Calu3 (cell line): ENCODE measurements at regions not wholly inside any gene's neighbourhood (a gene's known extent, or its start where the extent isn't known, plus 50 kb on each side); places are given as distances from the start of the nearest gene placed in this dataset.

Experiments used
- BruUV-seq: library from RNA; stranded (reverse); fragments of 400-500 nt; replicated peaks from 2 replicates; lab custom pipeline; 2021; lab: Mats Ljungman, UMichigan
- CTCF ChIA-PET: fragments of 300-600 bp; sonication (Branson Sonifier 250); formaldehyde crosslinking; loops from one replicate; lab custom pipeline; 2022; ENCODE audit warnings: antibody characterized with exemption; lab: Charles Lee
- DNase-seq: peaks from one replicate; pipeline ENCODE4 v3.0.0; 2022
- H3K27ac Mint-ChIP-seq: one replicate; pipeline ENCODE4 v1.8.0; 2022; ENCODE audit warnings: mixed read lengths; ENCODE audit not compliant: unreplicated experiment
- H3K27me3 Mint-ChIP-seq: one replicate; pipeline ENCODE4 v1.8.0; 2022; ENCODE audit warnings: mixed read lengths; ENCODE audit not compliant: unreplicated experiment
- H3K36me3 Mint-ChIP-seq: one replicate; pipeline ENCODE4 v1.8.0; 2022; ENCODE audit warnings: mild to moderate bottlenecking, moderate library complexity, mixed read lengths; ENCODE audit not compliant: insufficient read depth, unreplicated experiment
- H3K4me1 Mint-ChIP-seq: one replicate; pipeline ENCODE4 v1.8.0; 2022; ENCODE audit warnings: mild to moderate bottlenecking, low read depth, mixed read lengths; ENCODE audit not compliant: unreplicated experiment
- H3K4me3 Mint-ChIP-seq: one replicate; pipeline ENCODE4 v1.8.0; 2022; ENCODE audit warnings: mild to moderate bottlenecking, low read depth, moderate library complexity, mixed read lengths; ENCODE audit not compliant: unreplicated experiment
- H3K9me3 Mint-ChIP-seq: one replicate; pipeline ENCODE4 v1.8.0; 2022; ENCODE audit warnings: low read depth, mixed read lengths; ENCODE audit not compliant: unreplicated experiment
- CTCF ChIP-seq: fragments of 200-600 bp; IDR thresholded peaks from one replicate; pipeline ENCODE4 v1.8.0; 2022; ENCODE audit warnings: antibody characterized with exemption; ENCODE audit not compliant: unreplicated experiment
- intact Hi-C: fragments of 100-400 bp; cut with micrococcal nuclease; formaldehyde crosslinking; loops from one replicate; pipeline ENCODE4 v1.10.0; 2022; ENCODE audit not compliant: unreplicated experiment

DNA sequence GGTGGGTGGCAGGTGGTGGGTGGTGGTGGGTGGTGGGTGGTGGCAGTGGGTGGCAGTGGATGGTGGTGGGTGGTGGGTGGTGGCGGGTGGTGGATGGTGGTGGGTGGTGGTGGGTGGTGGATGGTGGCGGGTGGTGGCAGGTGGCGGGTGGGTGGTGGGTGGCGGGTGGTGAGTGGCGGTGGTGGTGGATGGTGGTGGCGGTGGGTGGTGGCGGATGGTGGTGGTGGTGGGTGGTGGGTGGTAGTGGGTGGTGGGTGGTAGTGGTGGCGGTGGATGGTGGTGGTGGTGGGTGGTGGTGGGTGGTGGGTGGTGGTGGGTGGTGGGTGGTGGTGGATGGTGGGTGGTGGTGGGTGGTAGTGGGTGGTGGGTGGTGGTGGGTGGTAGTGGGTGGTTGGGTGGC, 423.8 kb upstream of the PSMD7 start:
- H3K4me1 Mint-ChIP-seq, result no peaks in the 10 kb centered on the region
- H3K9me3 Mint-ChIP-seq, result no peaks in the 10 kb centered on the region
- peaks cover 67% of the 10 kb centered on the region for H3K27me3 Mint-ChIP-seq
- no peak overlapping the region for H3K4me3 Mint-ChIP-seq
- CTCF ChIA-PET, result no interaction called here
- DNase-seq, result no peak
- H3K27ac Mint-ChIP-seq, result no peak overlapping the region
- no peak for TF ChIP-seq CTCF
- BruUV-seq, result no TSS peak
- H3K36me3 Mint-ChIP-seq, result no peaks in the 10 kb centered on the region
- intact Hi-C loops, result loop anchor here (10.0 kb wide), 1 partner anchor 162 kb away; no protein-coding TSS in a partner anchor

- H3K4me1 Mint-ChIP-seq, result no peaks in the 10 kb centered on the region
- no peak for TF ChIP-seq CTCF
- no peak for DNase-seq
- intact Hi-C loops, result loop anchor here (10.0 kb wide), 1 partner anchor 164 kb away; no protein-coding TSS in a partner anchor
- BruUV-seq, result no TSS peak
- CTCF ChIA-PET, result no interaction called here
- H3K4me3 Mint-ChIP-seq, result no peak overlapping the region
- no peaks in the 10 kb centered on the region for H3K36me3 Mint-ChIP-seq
- H3K27me3 Mint-ChIP-seq, result peaks cover 70% of the 10 kb centered on the region
- H3K9me3 Mint-ChIP-seq, result no peaks in the 10 kb centered on the region
- no peak overlapping the region for H3K27ac Mint-ChIP-seq
These were observed 425.4 kb upstream of the PSMD7 start for GRCh38 chr16:73871088-73871733.

DNA sequence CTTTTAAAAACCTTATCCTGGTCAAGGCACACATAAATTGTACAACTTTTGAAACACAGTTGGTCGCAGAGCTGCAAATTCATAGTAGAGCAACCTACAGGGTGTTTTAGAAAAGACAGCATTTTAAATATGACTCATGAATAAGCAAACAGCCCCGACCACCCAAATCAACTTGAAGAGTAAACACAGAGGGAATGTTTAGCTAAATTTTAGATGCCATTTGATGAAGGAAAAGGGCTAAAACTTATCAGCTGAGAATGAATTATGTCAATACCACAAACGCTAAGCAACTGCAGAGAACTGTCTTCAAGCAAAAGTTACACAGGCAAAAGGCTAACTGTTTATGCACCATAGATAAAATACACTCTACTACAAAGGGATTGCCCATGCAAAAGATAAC, 427.5 kb upstream of the PSMD7 start:
- DNase-seq, result no peak
- no peaks in the 10 kb centered on the region for H3K4me1 Mint-ChIP-seq
- no peaks in the 10 kb centered on the region for H3K36me3 Mint-ChIP-seq
- intact Hi-C loops, result no loop called here
- H3K27me3 Mint-ChIP-seq, result peaks cover 76% of the 10 kb centered on the region
- no TSS peak for BruUV-seq
- no peak overlapping the region for H3K4me3 Mint-ChIP-seq
- H3K27ac Mint-ChIP-seq, result no peak overlapping the region
- no peaks in the 10 kb centered on the region for H3K9me3 Mint-ChIP-seq
- CTCF ChIA-PET, result interaction anchor here (1.3 kb wide), 1 partner anchor 239 kb away, joined by 3 read pairs; no protein-coding TSS in a partner anchor
- no peak for TF ChIP-seq CTCF

DNA sequence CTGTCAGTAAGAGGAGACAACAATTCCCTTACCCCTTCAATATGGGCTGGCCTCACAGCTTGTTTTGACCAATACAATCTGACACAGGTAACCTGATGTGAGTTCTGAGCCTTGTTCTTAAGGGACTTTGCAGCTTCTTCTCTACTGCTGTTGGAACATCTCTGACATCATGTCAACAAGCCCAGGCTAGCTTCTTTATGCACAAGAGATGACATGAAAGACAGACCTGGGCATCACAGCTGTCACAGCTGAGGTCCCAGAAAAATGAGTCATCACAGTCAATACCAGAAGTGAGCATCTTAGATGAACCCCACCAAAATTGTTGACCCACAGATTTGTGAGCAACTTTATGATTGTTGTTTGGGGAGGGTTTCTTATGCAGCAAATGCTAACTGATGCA, 431.7 kb upstream of the PSMD7 start:
- H3K36me3 Mint-ChIP-seq, result no peaks in the 10 kb centered on the region
- no peak overlapping the region for H3K4me3 Mint-ChIP-seq
- no peak for TF ChIP-seq CTCF
- CTCF ChIA-PET, result no interaction called here
- no peaks in the 10 kb centered on the region for H3K9me3 Mint-ChIP-seq
- intact Hi-C loops, result no loop called here
- BruUV-seq, result no TSS peak
- H3K4me1 Mint-ChIP-seq, result no peaks in the 10 kb centered on the region
- peaks cover 81% of the 10 kb centered on the region for H3K27me3 Mint-ChIP-seq
- DNase-seq, result no peak
- H3K27ac Mint-ChIP-seq, result no peak overlapping the region
